Adrenal gland (tissue), 9 donors: ENCODE measurements at regions not wholly inside any gene's neighbourhood (a gene's known extent, or its start where the extent isn't known, plus 50 kb on each side); places are given as distances from the start of the nearest gene placed in this dataset.

ENCODE experiments used
- DNase-seq, 7 donors: peaks; one replicate each; pipeline ENCODE4 v3.0.0-alpha.2; 2019 to 2020
- H3K27ac ChIP-seq, 5 donors: fragments of 200-600 bp; sonication (generic) in 4 of 5; 1 replicate in 3 of 5; 2 replicates in 2 of 5; pipeline versions ENCODE4 v1.5.1 to v1.8.0; 2016 to 2020; ENCODE audit warnings: mild to moderate bottlenecking in 1 of 5
- H3K27me3 ChIP-seq: fragments of 200-600 bp; 2 replicates; pipeline ENCODE4 v1.8.0; 2021
- H3K36me3 ChIP-seq, 2 donors: fragments of 200-600 bp; replicated peaks in 1 of 2; 1 replicate in 1 of 2; 2 replicates in 1 of 2; pipeline versions ENCODE4 v1.5.1 to v1.8.0; 2018 to 2022
- H3K4me1 ChIP-seq, 2 donors: fragments of 200-600 bp; replicated peaks in 1 of 2; 1 replicate in 1 of 2; 2 replicates in 1 of 2; pipeline versions ENCODE4 v1.5.1 to v1.8.0; 2018 to 2021
- H3K4me3 ChIP-seq, 4 donors: fragments of 200-600 bp; sonication (generic) in 3 of 4; one replicate each; pipeline ENCODE4 v1.5.1; 2016 to 2018
- H3K9me3 ChIP-seq, 3 donors: fragments of 200-600 bp; sonication (generic) in 1 of 3; replicated peaks in 1 of 3; 1 replicate in 2 of 3; 2 replicates in 1 of 3; pipeline versions ENCODE4 v1.5.1 to v1.8.0; 2016 to 2021
- POLR2A ChIP-seq, 2 donors: fragments of 450-650 bp; IDR thresholded peaks; one replicate each; pipeline ENCODE4 v1.6.1; 2017; ENCODE audit warnings: antibody characterized with exemption in 2 of 2, mild to moderate bottlenecking in 2 of 2, moderate library complexity in 1 of 2
- WGBS, 4 donors: extraction: QIAGEN DNeasy Blood & Tissue Kit in 2 of 4; methylation state at CpG; one replicate each; pipeline versions ENCODE4 v1.1.5 to v1.1.7; 2013 to 2017; 5-methylcytosine and 5-hydroxymethylcytosine counted together
- intact Hi-C, 2 donors: fragments of 100-400 bp; cut with DNase I; formaldehyde crosslinking; loops; one replicate each; pipeline versions ENCODE4 v1.14.1 to v1.15.0; 2022 to 2023
- TF ChIP-seq, protein P1 (sequence below), 6 experiments: fragments of 450-650 bp in 4 of 6; fragments of 200-600 bp in 2 of 6; sonication (generic) in 1 of 6; IDR thresholded peaks; 1 replicate in 5 of 6; 2 replicates in 1 of 6; pipeline versions ENCODE4 v1.5.1 to v1.8.0; 2016 to 2021; ENCODE audit warnings: antibody characterized with exemption in 6 of 6, mild to moderate bottlenecking in 2 of 6, moderate library complexity in 1 of 6
- donor health status: healthy with polysubstance abuse.
- donor health status: Bipolar disorder and iron deficiency.
- donor health status: DM: yes; HTN: yes; CAD: no.
- donor health status: DM: no; HTN: no; CAD: no.
- donor health status: DM: no; HTN: no; CAD: no.

DNA sequence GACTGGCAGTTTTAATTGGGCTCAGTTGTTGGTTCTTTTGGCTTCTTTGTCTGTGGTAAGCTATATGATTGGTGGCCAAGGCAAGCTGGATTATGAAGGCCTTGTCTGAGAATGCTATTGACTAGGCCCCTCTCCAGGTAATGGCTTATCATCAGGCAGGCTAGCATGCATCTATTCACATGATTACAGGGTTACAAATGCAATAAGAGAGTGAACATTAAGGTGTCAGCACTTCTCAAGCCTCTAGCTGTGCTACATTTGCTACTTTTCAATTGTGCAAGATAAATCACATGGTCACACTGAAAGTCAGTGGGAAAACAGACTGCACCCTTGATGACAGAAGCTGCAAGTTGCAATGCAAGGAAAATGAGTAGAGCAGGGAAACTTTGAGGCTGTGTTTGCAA is 550.9 kb upstream of the TMPRSS15 start:
- no peak overlapping the region for H3K4me3 ChIP-seq
- H3K27ac ChIP-seq: no peak overlapping the region
- H3K4me1 ChIP-seq: no peaks in the 10 kb centered on the region
- H3K27me3 ChIP-seq: no peaks in the 10 kb centered on the region
- H3K9me3 ChIP-seq: no peaks in the 10 kb centered on the region
- DNase-seq: no peak
- intact Hi-C loops: no loop called here
- TF ChIP-seq POLR2A (IDR thresholded peaks at IDR 0.05): no peak
- TF ChIP-seq, protein P1, sequence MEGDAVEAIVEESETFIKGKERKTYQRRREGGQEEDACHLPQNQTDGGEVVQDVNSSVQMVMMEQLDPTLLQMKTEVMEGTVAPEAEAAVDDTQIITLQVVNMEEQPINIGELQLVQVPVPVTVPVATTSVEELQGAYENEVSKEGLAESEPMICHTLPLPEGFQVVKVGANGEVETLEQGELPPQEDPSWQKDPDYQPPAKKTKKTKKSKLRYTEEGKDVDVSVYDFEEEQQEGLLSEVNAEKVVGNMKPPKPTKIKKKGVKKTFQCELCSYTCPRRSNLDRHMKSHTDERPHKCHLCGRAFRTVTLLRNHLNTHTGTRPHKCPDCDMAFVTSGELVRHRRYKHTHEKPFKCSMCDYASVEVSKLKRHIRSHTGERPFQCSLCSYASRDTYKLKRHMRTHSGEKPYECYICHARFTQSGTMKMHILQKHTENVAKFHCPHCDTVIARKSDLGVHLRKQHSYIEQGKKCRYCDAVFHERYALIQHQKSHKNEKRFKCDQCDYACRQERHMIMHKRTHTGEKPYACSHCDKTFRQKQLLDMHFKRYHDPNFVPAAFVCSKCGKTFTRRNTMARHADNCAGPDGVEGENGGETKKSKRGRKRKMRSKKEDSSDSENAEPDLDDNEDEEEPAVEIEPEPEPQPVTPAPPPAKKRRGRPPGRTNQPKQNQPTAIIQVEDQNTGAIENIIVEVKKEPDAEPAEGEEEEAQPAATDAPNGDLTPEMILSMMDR (IDR thresholded peaks at IDR 0.05): no peak
- H3K36me3 ChIP-seq: no peaks in the 10 kb centered on the region

GRCh38 chr21:18959817-18960216 is 556.2 kb upstream of the TMPRSS15 start:
- TF ChIP-seq POLR2A (IDR thresholded peaks at IDR 0.05): no peak
- TF ChIP-seq, protein P1 (IDR thresholded peaks at IDR 0.05): no peak
- no peak for DNase-seq
- intact Hi-C loops: no loop called here
- Histone ChIP-seq H3K27me3 (no peaks in the 10 kb centered on the region), H3K36me3 (no peaks in the 10 kb centered on the region), H3K4me1 (no peaks in the 10 kb centered on the region), H3K4me3 (no peak overlapping the region), H3K9me3 (no peaks in the 10 kb centered on the region), H3K27ac (no peak overlapping the region)
- WGBS, 4 donors: 61 to 81% (median 72%) methylated on average over 3 of the region's 3 CpGs

GRCh38 chr21:18960306-18960705 is 556.7 kb upstream of the TMPRSS15 start:
- DNase-seq: no peak
- intact Hi-C loops: no loop called here
- Histone ChIP-seq H3K36me3 (no peaks in the 10 kb centered on the region), H3K27me3 (no peaks in the 10 kb centered on the region), H3K4me1 (no peaks in the 10 kb centered on the region), H3K27ac (no peak overlapping the region), H3K9me3 (no peaks in the 10 kb centered on the region), H3K4me3 (no peak overlapping the region)
- TF ChIP-seq POLR2A (IDR thresholded peaks at IDR 0.05): no peak
- TF ChIP-seq, protein P1 (IDR thresholded peaks at IDR 0.05): no peak
- 68 to 81% (median 75%) methylated on average over 3 of the region's 3 CpGs for WGBS, 4 donors

DNA sequence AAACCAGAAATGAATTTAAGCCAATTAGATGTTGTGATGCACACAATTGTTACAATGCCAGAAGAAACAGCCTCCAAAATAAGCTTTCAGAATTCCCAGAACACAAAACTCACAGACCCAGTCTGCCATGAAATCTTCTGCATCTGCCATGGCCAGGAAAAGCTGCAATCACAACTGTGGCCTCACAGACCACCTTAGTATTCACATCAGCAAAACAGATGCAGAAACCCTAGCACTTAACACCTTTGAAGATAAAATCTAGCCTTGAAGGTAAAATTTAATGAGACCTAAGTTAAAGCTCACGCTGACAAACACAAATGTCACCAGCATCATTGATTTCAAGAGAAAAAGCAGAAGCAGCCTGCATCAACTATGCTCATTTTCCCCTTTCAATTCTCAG is 566.8 kb upstream of the TMPRSS15 start:
- intact Hi-C loops: no loop called here
- 74 to 85% (median 77%) methylated on average over 1 of the region's 1 CpG for whole genome bisulfite sequencing, 4 donors
- no peak overlapping the region for H3K4me3 ChIP-seq
- no peaks in the 10 kb centered on the region for H3K36me3 ChIP-seq
- H3K4me1 ChIP-seq: no peaks in the 10 kb centered on the region
- DNase-seq: no peak
- no peaks in the 10 kb centered on the region for H3K27me3 ChIP-seq
- no peak overlapping the region for H3K27ac ChIP-seq
- TF ChIP-seq POLR2A (IDR thresholded peaks at IDR 0.05): no peak
- TF ChIP-seq, protein P1 (IDR thresholded peaks at IDR 0.05): no peak
- no peaks in the 10 kb centered on the region for H3K9me3 ChIP-seq
